Suppressor macrophage treated with lipopolysaccharide for 1 hour (primary cell): ENCODE measurements at regions not wholly inside any gene's neighbourhood (a gene's known extent, or its start where the extent isn't known, plus 50 kb on each side); places are given as distances from the start of the nearest gene placed in this dataset.

ENCODE experiments used
- DNase-seq, 3 donors: peaks; one replicate each; pipeline ENCODE4 v3.0.0-alpha.2; 2020 to 2022

DNA sequence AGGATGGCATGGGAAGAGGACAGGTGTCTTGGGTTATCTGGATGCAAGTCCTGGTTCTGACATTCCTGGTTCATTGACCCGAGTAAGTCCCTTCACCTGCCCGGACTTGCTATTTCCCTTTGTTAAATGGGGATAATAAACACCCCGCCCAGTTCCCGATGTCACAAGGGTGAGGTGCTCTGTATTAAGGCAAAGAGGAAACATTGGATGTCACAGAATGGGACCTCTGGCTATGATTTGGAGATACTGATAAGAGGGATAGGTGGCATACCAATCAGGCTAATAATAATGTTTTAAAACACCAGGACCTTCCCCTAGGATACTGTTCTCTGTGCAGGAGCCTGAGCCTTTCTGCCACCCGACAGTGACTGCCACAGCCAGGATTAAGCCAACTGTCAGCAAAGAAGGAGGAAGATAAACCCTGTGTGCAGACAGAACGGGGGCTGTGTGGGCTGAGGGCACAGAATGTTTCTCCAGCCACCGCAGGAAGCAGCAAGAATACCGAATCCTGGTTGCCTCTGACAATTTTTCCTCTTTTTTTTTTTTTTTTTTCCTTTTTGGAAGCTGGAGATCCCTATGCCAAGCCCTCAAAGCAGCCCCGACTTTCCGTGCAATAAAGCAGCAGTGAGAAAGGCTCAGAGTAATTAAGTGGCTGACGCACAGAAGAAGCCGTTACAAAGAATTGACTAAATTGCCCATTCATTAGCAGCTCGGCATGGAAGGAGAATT, 336.6 kb downstream of the SMAD2 start:
- DNase-seq: no peak

- no peak for DNase-seq
These were observed 339.0 kb downstream of the SMAD2 start for GRCh38 chr18:47591429-47591828.

- DNase-seq: no peak
These were observed 336.1 kb upstream of the SKOR2 start for GRCh38 chr18:47587587-47587986.

- no peak for DNase-seq
These were observed 335.1 kb upstream of the SKOR2 start for GRCh38 chr18:47586418-47587070.

DNA sequence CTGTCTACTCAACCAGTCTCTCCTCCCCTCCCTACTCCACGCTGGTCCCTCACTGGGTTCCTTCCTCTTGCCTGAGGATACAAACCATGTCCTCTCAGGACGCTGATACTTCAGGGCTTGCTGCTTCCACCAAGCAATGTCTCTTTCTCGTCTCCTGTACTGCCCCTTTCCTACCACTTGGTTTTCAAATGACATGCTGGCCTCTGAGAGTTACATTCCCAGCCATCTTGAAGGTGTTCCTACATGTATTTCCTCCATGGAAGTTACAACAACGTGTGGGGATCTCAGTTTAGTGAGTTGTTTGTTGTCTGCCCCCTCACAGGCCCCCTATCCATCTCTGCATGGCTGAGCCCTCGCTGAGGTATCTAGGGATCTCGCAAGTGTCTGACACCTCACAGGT, 334.5 kb upstream of the SKOR2 start:
- no peak for DNase-seq

DNA sequence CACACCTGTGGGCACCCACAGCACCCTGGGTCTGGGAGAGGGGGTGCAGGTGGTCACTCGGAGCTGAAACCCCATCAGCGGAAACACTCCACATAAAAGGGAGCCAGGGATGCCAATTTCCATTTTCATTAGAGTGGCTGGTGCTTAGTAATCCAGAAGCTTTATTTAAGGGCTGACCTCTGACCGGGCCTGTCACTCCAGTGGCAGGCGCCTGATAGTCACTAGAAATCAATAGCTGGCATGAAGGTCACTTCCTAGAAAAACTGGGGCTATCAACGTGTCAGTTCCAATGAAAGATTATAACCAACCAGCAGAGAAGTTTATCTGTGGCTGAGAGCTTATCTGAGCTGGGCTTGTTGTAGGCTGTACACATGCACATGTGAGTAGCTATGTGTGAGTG, 333.7 kb upstream of the SKOR2 start:
- no peak for DNase-seq

GRCh38 chr18:47582093-47582492, 330.6 kb upstream of the SKOR2 start:
- no peak for DNase-seq

DNA sequence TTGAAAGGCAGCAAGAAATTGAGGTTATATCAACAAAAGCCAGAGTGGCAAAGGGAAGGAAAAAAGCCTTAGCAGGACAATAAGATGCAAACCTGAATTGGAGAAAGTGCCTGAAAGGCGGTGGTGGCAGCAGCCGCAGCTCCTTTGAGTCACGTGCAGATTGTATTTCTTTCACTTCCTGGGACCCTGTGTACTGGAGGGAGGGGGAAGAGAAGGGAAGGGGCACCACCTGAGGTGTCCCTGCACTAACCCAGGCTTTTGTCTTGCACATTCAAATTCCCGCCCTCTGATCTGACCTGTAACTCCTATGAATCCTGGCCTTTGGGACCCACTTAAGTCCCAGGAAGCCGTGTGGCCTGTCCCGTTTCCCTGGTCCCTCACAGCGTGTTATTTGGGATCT, 326.1 kb upstream of the SKOR2 start:
- DNase-seq: no peak

- no peak for DNase-seq
These were observed 323.5 kb upstream of the SKOR2 start for GRCh38 chr18:47574966-47575365.

- DNase-seq: no peak
These were observed 320.5 kb upstream of the SKOR2 start for GRCh38 chr18:47571957-47572356.

DNA sequence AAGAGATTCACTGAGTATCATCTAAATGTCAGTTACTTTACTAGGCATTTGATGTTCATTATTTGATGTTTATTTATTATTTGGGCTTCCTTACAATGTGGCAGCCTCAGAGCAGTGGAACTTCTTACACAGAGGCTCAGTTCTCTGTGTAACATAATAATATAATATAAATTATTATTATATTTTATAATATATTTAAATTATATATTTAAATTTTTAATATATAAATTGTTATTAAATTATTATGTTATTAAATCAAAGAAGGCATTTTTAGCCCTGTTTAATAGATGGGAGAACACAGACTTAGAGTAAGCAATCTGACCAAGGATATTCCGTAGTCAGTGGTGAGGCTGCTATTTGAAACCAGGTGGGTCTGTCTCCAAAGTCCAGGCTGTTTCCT, 315.3 kb upstream of the SKOR2 start:
- no peak for DNase-seq

GRCh38 chr18:47560723-47561715, 309.6 kb upstream of the SKOR2 start:
- DNase-seq: no peak

DNA sequence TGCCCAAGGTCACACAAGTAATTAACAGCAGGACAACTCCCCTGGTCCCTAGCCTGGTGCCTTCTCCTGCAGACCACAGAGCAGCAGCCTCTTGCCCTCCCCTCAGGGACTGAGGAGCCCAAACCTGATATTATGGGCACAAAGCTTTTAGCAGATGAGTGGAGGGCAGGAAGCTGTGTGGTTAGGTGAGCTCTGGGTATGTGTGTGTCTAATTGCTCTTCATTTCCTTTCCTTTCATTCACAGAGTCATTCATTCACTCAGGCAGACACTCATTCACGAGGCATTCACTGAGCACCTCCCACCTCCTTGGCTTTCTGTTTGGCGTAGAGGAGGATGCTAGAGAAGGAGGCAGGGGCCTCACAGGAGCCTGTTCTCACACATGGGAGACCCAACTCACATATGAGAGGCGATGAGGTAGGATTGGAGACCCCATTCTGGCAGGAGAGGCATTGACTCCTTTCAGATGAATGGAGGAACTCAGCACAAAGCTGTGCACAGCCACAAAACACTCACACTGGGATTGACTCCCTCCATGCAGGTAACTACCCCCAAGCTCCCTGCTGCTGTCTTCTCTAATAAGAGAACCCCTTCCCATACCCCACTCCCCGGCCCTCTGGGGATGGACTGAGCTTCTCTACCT, 306.8 kb upstream of the SKOR2 start:
- no peak for DNase-seq

DNA sequence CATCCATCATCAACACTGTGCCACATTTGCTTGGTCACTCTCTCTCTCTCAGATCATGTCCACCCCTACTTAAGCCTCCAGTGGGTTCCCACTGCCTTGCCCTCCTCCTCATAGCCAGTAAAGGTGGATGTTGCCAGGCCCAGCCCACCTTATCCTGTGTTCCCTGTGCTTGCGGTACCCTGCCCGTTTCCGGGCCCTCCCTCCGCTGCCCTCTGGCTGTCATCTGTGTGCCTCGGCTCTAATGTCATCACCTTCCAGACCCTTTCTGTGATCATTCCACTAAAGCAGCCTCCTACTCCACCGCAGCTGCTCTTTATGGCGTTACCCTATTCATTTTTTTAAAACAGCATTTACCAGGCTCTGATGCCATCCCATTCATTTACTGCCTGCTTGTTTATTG, 305.7 kb upstream of the SKOR2 start:
- no peak for DNase-seq

DNA sequence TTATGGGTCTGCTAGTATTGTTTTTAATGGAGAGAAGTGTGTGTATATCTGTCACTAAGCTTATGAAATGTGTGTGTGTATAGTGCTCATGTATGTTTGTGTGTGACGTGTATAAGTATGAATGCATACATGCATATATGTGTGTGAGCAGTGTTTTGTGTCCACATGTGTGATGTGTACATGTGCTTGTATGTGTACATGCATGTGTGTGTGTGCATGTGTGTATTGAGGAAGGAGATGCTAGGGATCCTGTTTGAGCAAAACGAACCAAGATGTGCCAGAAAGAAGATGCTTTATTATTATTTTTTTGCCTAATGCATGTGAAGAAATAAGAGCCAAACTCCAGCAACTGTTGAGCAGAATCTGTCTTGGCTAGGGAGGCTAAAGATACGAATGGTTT, 301.3 kb upstream of the SKOR2 start:
- no peak for DNase-seq

DNA sequence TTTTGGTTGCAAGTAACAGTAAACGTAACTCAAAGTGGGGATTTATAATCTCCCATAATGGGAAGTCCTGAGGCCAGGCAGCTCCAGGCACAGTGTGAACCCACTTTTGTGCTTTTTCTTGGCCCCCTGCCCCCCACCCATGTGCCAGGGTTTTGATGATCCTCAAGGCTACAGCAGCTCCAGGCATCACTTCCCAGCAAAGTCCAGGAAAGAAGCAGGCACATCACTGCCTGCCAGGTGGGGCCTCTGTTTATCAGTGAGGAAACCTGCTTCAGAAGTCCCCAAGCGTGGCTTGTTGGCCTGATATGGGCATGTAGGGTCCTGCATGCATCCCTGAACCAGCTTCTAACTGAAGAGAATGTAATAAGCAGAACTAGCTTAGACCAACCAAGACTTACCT, 299.2 kb upstream of the SKOR2 start:
- DNase-seq: no peak

DNA sequence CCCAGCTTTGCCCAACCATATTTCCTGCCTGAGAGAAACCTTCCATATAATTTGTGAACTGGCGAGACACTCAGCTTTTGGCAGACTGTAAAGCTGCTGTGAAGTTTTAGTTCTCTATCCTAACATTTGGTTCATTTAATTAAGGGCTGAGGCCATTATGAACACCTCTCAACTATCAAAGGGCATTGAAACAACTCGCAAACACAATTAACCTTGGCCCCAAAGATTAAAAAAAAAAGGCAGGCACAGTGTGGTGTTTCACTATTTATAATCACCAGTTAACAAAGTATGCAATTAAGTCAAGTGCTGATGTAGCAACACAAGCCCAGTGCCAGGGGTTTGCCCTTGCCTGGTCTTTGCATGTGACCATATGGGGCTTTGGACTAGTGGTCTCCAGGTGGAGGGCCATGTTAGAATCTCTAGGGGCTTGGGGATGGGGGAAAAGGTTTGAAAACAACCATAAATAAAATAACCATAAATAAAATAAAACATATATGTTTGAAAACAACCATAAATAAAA, 297.6 kb upstream of the SKOR2 start:
- no peak for DNase-seq

- DNase-seq: no peak
These were observed 296.2 kb upstream of the SKOR2 start for GRCh38 chr18:47547539-47548202.

DNA sequence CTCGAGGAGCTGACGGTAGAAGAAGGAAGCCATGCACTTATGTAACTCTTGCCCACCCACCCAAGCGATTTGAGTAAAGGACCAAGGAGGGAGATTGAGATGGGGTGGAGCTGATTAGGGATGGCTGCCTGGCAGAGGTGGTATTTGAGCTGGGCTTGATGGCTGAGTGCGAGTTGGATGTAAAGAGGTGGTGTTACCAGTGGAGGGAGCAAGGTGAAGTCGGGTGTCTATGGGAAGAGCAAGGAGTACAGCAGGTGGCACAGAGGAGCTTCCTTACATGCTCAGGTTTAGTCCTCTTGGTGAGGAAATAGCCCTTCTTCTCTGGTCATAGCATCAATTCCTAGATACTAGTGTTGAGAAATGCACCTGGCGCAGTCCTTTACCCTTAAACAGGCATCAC, 294.2 kb upstream of the SKOR2 start:
- no peak for DNase-seq

- DNase-seq: no peak
These were observed 291.6 kb upstream of the SKOR2 start for GRCh38 chr18:47543080-47543479.

GRCh38 chr18:47542551-47542950, 291.1 kb upstream of the SKOR2 start:
- no peak for DNase-seq

GRCh38 chr18:47531717-47532116, 280.3 kb upstream of the SKOR2 start:
- DNase-seq: no peak
